Loucy (cell line): ENCODE measurements at regions not wholly inside any gene's neighbourhood (a gene's known extent, or its start where the extent isn't known, plus 50 kb on each side); places are given as distances from the start of the nearest gene placed in this dataset.
"Not testable (repeated sequence)": the region's sequence is repeated elsewhere in the genome, so short reads cannot be mapped to it uniquely, and the experiment has no call there.

Source experiments
- H2AFZ ChIP-seq: fragments of 200-600 bp; sonication (generic); 2 replicates; pipeline ENCODE4 v1.6.0; 2016; ENCODE audit warnings: antibody characterized with exemption, mild to moderate bottlenecking, low read length, moderate library complexity
- H3F3A ChIP-seq: fragments of 200-600 bp; 2 replicates; pipeline ENCODE4 v1.6.0; 2016; ENCODE audit warnings: antibody characterized with exemption, low read depth, mild to moderate bottlenecking
- H3K27me3 ChIP-seq: fragments of 200-600 bp; sonication (generic); 2 replicates; pipeline ENCODE4 v1.6.1; 2014; ENCODE audit warnings: low read length, mild to moderate bottlenecking; ENCODE audit not compliant: insufficient read depth, poor library complexity, severe bottlenecking
- H3K36me3 ChIP-seq: fragments of 200-600 bp; sonication (generic); 2 replicates; pipeline ENCODE4 v1.6.1; 2016; ENCODE audit warnings: low read length; ENCODE audit not compliant: insufficient read depth
- H3K4me1 ChIP-seq: fragments of 200-600 bp; sonication (generic); 2 replicates; pipeline ENCODE4 v1.5.1; 2014; ENCODE audit warnings: low read length, mild to moderate bottlenecking; ENCODE audit not compliant: insufficient read depth, poor library complexity, severe bottlenecking
- H3K4me2 ChIP-seq: fragments of 200-600 bp; sonication (generic); 2 replicates; pipeline ENCODE4 v1.6.0; 2014; ENCODE audit warnings: antibody characterized with exemption, low read length, low read depth, mild to moderate bottlenecking; ENCODE audit not compliant: poor library complexity, severe bottlenecking
- H3K4me3 ChIP-seq: fragments of 200-600 bp; sonication (generic); 2 replicates; pipeline ENCODE4 v1.5.1; 2014; ENCODE audit warnings: low read length, mild to moderate bottlenecking, mixed read lengths; ENCODE audit not compliant: poor library complexity, severe bottlenecking
- H3K79me2 ChIP-seq: fragments of 200-600 bp; sonication (generic); 2 replicates; pipeline ENCODE4 v1.6.1; 2014; ENCODE audit warnings: low read length; ENCODE audit not compliant: insufficient read depth
- H3K9ac ChIP-seq: fragments of 200-600 bp; sonication (generic); 2 replicates; pipeline ENCODE4 v1.6.0; 2014; ENCODE audit warnings: mild to moderate bottlenecking, low read depth, low read length, moderate library complexity; ENCODE audit not compliant: poor library complexity, severe bottlenecking
- H3K9me2 ChIP-seq: fragments of 200-600 bp; sonication (generic); replicated peaks from 2 replicates; pipeline ENCODE4 v1.6.1; 2016; ENCODE audit warnings: low read depth, low read length, mixed read lengths
- H3K9me3 ChIP-seq: fragments of 200-600 bp; sonication (generic); 2 replicates; pipeline ENCODE4 v1.6.1; 2014; ENCODE audit warnings: mild to moderate bottlenecking, antibody characterized with exemption, low read length, low read depth; ENCODE audit not compliant: insufficient read depth
- H4K20me1 ChIP-seq: fragments of 200-600 bp; sonication (generic); 2 replicates; pipeline ENCODE4 v1.6.0; 2014; ENCODE audit warnings: antibody characterized with exemption, low read length, mild to moderate bottlenecking; ENCODE audit not compliant: insufficient read depth, poor library complexity, severe bottlenecking
- CTCF ChIP-seq: fragments of 200-600 bp; sonication (generic); conservative IDR thresholded peaks from 2 replicates; pipeline ENCODE4 v1.5.1; 2014; ENCODE audit warnings: mild to moderate bottlenecking, antibody characterized with exemption, low read length
- EZH2phosphoT487 ChIP-seq: fragments of 200-600 bp; IDR thresholded peaks from 2 replicates; pipeline ENCODE4 v1.6.1; 2018; ENCODE audit warnings: antibody characterized with exemption, mild to moderate bottlenecking, moderate library complexity, borderline replicate concordance

GRCh38 chr11:10969387-10969786, 111.5 kb upstream of the ZBED5 start:
- H3K9ac ChIP-seq: no peak overlapping the region
- no peak for TF ChIP-seq EZH2phosphoT487
- H4K20me1 ChIP-seq: no peaks in the 10 kb centered on the region
- H3K4me2 ChIP-seq: no peak overlapping the region
- no peak overlapping the region for H3K4me3 ChIP-seq
- no peaks in the 10 kb centered on the region for H3F3A ChIP-seq
- no peaks in the 10 kb centered on the region for H3K9me3 ChIP-seq
- no peaks in the 10 kb centered on the region for H3K36me3 ChIP-seq
- H3K79me2 ChIP-seq: no peaks in the 10 kb centered on the region
- no peaks in the 10 kb centered on the region for H3K27me3 ChIP-seq
- no peaks in the 10 kb centered on the region for H3K9me2 ChIP-seq
- H3K4me1 ChIP-seq: no peaks in the 10 kb centered on the region
- H2AFZ ChIP-seq: no peak overlapping the region

- not testable (repeated sequence) for H3K9me3 ChIP-seq, H3K4me1 ChIP-seq, H3K4me3 ChIP-seq, H2AFZ ChIP-seq, H3F3A ChIP-seq, H3K27me3 ChIP-seq, H3K36me3 ChIP-seq, H3K79me2 ChIP-seq, H3K4me2 ChIP-seq, H3K9ac ChIP-seq, H4K20me1 ChIP-seq, H3K9me2 ChIP-seq
Observed at GRCh38 chr11:10956884-10957283, 99.0 kb upstream of the ZBED5 start.

- no peaks in the 10 kb centered on the region for H4K20me1 ChIP-seq
- no peak for TF ChIP-seq CTCF
- no peak overlapping the region for H3K4me2 ChIP-seq
- H3K9me3 ChIP-seq: no peaks in the 10 kb centered on the region
- H3K9me2 ChIP-seq: no peaks in the 10 kb centered on the region
- H3K36me3 ChIP-seq: no peaks in the 10 kb centered on the region
- H3K4me3 ChIP-seq: no peak overlapping the region
- H3K9ac ChIP-seq: no peak overlapping the region
- no peaks in the 10 kb centered on the region for H3K79me2 ChIP-seq
- no peaks in the 10 kb centered on the region for H3F3A ChIP-seq
- H3K4me1 ChIP-seq: no peaks in the 10 kb centered on the region
- no peak overlapping the region for H2AFZ ChIP-seq
- no peaks in the 10 kb centered on the region for H3K27me3 ChIP-seq
Observed at GRCh38 chr11:10955616-10956015, 97.8 kb upstream of the ZBED5 start.

- Histone ChIP-seq H3K4me2 (no peak overlapping the region), H3K9me2 (no peaks in the 10 kb centered on the region), H4K20me1 (no peaks in the 10 kb centered on the region), H2AFZ (no peak overlapping the region), H3K27me3 (no peaks in the 10 kb centered on the region), H3K4me3 (no peak overlapping the region), H3K4me1 (no peaks in the 10 kb centered on the region), H3K9ac (no peak overlapping the region), H3K79me2 (no peaks in the 10 kb centered on the region), H3K9me3 (no peaks in the 10 kb centered on the region), H3F3A (no peaks in the 10 kb centered on the region), H3K36me3 (no peaks in the 10 kb centered on the region)
- TF ChIP-seq EZH2phosphoT487: no peak
- no peak for TF ChIP-seq CTCF
Observed at GRCh38 chr11:10954184-10954583, 96.3 kb upstream of the ZBED5 start.
